ENCODE measurements at regions not wholly inside any gene's neighbourhood (a gene's known extent, or its start where the extent isn't known, plus 50 kb on each side); places are given as distances from the start of the nearest gene placed in this dataset.

DNA sequence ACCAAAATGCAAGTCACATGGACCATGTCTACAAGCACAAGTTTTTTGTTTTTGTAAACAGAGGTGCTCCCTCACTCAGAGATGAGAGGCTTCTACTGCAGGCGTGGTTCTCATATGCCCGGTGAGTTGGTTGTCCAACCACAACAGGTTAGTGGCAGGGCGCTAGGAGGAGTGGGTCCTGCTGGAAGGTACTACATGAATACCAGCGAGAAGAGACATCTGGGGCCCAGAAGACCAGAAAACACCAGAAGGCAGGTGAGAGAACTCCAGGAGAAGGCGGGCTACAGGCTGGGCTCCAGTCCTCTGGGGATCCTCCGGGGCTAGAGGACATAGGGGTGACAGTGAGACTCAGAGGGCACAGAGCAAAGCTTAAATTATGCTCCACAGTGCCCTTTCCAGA is 366.5 kb downstream of the MATN1 start:
- TF ChIP-seq, protein P1, sequence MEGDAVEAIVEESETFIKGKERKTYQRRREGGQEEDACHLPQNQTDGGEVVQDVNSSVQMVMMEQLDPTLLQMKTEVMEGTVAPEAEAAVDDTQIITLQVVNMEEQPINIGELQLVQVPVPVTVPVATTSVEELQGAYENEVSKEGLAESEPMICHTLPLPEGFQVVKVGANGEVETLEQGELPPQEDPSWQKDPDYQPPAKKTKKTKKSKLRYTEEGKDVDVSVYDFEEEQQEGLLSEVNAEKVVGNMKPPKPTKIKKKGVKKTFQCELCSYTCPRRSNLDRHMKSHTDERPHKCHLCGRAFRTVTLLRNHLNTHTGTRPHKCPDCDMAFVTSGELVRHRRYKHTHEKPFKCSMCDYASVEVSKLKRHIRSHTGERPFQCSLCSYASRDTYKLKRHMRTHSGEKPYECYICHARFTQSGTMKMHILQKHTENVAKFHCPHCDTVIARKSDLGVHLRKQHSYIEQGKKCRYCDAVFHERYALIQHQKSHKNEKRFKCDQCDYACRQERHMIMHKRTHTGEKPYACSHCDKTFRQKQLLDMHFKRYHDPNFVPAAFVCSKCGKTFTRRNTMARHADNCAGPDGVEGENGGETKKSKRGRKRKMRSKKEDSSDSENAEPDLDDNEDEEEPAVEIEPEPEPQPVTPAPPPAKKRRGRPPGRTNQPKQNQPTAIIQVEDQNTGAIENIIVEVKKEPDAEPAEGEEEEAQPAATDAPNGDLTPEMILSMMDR (IDR thresholded peaks at IDR 0.05 in 4 of 5, conservative IDR thresholded peaks at IDR 0.05 in 1 of 5), result no peak
- no peak for TF ChIP-seq POLR2A (IDR thresholded peaks at IDR 0.05)

Measured in gastrocnemius medialis (tissue), 4 donors.